ENCODE measurements at regions not wholly inside any gene's neighbourhood (a gene's known extent, or its start where the extent isn't known, plus 50 kb on each side); places are given as distances from the start of the nearest gene placed in this dataset.

- TF ChIP-seq, protein P1, sequence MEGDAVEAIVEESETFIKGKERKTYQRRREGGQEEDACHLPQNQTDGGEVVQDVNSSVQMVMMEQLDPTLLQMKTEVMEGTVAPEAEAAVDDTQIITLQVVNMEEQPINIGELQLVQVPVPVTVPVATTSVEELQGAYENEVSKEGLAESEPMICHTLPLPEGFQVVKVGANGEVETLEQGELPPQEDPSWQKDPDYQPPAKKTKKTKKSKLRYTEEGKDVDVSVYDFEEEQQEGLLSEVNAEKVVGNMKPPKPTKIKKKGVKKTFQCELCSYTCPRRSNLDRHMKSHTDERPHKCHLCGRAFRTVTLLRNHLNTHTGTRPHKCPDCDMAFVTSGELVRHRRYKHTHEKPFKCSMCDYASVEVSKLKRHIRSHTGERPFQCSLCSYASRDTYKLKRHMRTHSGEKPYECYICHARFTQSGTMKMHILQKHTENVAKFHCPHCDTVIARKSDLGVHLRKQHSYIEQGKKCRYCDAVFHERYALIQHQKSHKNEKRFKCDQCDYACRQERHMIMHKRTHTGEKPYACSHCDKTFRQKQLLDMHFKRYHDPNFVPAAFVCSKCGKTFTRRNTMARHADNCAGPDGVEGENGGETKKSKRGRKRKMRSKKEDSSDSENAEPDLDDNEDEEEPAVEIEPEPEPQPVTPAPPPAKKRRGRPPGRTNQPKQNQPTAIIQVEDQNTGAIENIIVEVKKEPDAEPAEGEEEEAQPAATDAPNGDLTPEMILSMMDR (IDR thresholded peaks at IDR 0.05): no peak
- TF ChIP-seq POLR2AphosphoS5 (IDR thresholded peaks at IDR 0.05) (no peak), POLR2A (IDR thresholded peaks at IDR 0.05) (no peak), EP300 (IDR thresholded peaks at IDR 0.05) (no peak)
These were observed 212.3 kb upstream of the SFRP2 start for GRCh38 chr4:154001193-154001592.

All from sigmoid colon (tissue), 4 donors.